HG03460 (cell line): ENCODE measurements at regions not wholly inside any gene's neighbourhood (a gene's known extent, or its start where the extent isn't known, plus 50 kb on each side); places are given as distances from the start of the nearest gene placed in this dataset.
"Not testable (repeated sequence)": the region's sequence is repeated elsewhere in the genome, so short reads cannot be mapped to it uniquely, and the experiment has no call there.

Source experiments
- ATAC-seq: cut with Tn5 transposase; IDR thresholded peaks from one replicate; pipeline ENCODE4 v1.9.1; 2021; ENCODE audit not compliant: unreplicated experiment

DNA sequence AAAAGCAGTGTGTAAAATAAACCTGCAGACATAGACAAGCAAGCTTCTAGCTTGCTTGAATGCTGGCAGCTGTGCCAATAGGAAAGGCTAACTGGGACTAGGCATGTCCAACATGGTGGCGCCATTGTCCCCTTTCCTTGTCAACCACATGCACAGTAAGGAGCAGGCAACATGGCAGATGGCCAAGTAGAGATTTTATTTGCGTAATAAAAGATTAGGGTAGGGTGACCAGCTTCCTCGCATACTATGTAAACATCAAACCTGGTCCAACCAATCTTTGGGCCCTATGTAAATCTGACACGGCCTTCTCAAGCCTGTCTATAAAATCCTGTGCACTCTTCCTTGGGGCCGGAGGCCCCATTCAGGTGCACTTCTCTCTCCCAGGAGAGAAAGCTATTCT is 575.4 kb upstream of the GOLIM4 start:
- no peak for ATAC-seq

DNA sequence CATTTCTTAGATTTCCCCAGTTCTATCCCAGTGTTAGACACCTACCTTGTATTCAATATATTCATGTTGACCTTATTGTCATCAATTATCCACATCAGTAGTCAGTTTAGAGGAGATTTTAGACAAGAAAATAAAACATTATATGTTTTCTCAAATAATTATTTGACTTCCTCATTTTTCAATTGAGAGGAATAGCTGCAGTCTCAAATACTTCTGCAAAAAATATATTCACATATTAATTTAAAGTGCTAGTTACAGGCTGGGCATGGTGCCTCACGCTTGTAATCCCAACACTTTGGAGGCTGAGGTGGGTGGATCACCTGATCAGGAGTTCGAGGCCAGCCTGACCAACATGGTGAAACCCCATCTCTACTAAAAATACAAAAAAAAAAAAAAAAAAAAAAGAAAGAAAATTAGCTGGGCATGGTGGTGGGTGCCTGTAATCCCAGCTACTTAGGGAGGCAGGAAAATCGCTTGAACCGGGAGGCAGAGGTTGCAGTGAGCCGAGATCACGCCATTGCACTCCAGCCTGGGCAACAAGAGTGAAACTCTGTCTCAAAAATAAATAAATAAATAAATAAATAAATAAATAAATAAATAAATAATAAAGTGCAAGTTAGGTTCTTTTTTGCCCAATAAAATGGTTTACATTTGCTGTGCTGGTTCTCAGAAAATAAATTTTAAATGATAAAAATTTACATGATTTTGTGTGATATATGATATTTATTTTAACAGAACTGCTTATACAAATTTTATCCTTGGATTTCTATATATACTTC is 565.3 kb upstream of the GOLIM4 start:
- not testable (repeated sequence) for ATAC-seq

GRCh38 chr3:168659015-168659414 is 563.3 kb upstream of the GOLIM4 start:
- no peak for ATAC-seq

DNA sequence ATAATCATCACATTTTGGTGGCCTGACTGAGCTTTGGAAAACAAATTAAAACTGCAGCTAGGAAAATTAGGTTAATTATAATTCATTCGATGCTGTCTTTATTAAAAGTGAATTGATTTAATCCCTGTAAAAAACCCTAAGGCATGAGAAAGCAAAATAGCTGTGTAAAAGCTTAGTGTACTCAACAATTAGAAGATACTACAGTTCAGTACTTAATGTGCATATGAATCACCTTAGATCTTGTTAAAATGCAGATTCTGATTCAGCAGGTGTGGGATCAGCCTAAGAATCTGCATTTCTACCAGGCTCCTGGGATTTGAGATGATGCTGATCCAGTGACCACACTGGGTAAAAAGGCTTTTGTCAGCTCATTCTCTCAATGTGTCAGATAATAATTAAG is 559.9 kb upstream of the GOLIM4 start:
- ATAC-seq, result no peak

GRCh38 chr3:168654700-168655099 is 559.0 kb upstream of the GOLIM4 start:
- ATAC-seq, result no peak

DNA sequence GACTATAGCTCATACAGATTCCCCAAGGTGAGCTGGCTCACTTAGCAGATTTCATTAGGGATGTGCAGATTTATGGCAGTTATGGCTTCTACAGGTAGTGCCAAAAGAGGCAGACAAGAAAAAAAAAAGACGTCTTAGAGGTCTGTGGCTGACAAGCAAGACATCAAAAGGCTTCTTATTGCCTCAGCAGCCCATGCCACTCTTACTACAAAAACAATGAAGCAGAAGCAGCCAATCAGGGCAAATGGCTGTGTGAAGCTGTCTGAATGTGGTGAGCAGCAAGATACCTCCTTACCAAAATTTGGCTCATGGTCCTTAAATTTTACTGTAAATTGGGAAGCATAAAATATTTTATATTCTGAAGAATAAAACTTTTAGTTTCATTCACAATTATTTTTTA is 557.5 kb upstream of the GOLIM4 start:
- no peak for ATAC-seq

- ATAC-seq, result no peak
These were observed 552.6 kb upstream of the GOLIM4 start for GRCh38 chr3:168648321-168648720.

- ATAC-seq, result no peak
These were observed 551.9 kb upstream of the GOLIM4 start for GRCh38 chr3:168647582-168647981.

DNA sequence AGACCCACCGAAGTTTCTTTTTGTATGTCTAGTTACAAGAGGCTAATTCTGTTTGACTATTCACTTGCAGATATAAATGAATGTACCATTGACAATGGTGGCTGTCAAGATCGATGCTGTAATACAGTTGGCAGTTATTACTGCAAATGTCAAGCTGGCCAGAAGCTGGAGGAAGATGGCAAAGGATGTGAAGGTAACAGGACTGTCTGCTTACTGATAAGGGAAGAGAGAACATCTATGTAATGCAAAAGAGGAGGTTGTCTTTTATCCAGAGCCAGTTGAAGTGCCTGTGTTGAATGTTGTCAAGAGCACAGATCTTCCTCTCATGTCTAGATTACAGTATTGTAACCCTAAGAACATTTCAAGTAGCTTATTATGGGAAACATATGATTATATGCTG is 549.5 kb upstream of the GOLIM4 start:
- ATAC-seq, result no peak

GRCh38 chr3:168628549-168628948 is 532.8 kb upstream of the GOLIM4 start:
- ATAC-seq, result no peak

DNA sequence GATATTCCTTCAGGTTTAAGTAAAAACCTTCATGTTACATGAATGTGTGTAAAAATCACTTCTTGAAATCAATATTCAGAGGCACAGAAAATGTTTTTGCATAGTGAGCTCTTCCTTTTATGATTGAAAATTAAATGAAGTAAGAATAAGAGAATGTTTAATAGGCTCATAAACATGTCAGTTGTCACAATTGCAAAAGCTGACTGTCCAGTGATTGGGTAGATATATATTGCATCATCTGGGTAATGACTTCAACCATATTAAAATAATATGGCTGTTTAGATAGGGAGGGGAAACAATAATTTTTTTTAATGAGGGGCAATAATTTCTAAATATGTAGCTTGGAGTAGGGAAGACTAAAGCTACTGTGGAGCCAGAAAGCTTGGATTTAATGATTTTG is 529.8 kb upstream of the GOLIM4 start:
- no peak for ATAC-seq

- no peak for ATAC-seq
These were observed 529.2 kb upstream of the GOLIM4 start for GRCh38 chr3:168624892-168625448.

- ATAC-seq, result no peak
These were observed 528.5 kb upstream of the GOLIM4 start for GRCh38 chr3:168624195-168624594.

- no peak for ATAC-seq
These were observed 527.1 kb upstream of the GOLIM4 start for GRCh38 chr3:168622795-168623194.

- no peak for ATAC-seq
These were observed 525.1 kb upstream of the GOLIM4 start for GRCh38 chr3:168620854-168621253.

- no peak for ATAC-seq
These were observed 523.2 kb upstream of the GOLIM4 start for GRCh38 chr3:168618827-168619470.

- ATAC-seq, result no peak
These were observed 521.9 kb upstream of the GOLIM4 start for GRCh38 chr3:168617658-168618057.

DNA sequence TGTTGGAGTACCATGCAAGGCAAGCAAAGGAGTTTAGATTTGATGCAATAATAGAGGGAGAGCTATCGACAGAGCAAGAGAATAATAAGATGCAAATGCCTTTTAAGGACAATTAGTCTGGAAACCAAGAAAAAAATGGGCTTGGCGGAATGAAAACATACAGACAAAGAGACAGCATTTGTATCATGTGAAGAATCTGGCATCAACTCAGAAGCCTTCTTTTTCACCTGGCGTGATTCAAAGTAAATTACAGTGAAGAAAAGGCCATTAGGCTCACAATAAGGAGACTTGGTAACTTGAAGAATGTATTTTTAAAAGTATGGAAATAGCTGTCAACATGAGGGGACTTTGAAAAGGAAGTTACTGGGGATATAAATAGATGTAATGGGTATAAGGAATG is 521.2 kb upstream of the GOLIM4 start:
- ATAC-seq, result no peak

- no peak for ATAC-seq
These were observed 519.8 kb upstream of the GOLIM4 start for GRCh38 chr3:168615493-168616020.

GRCh38 chr3:168613151-168613550 is 517.4 kb upstream of the GOLIM4 start:
- no peak for ATAC-seq

DNA sequence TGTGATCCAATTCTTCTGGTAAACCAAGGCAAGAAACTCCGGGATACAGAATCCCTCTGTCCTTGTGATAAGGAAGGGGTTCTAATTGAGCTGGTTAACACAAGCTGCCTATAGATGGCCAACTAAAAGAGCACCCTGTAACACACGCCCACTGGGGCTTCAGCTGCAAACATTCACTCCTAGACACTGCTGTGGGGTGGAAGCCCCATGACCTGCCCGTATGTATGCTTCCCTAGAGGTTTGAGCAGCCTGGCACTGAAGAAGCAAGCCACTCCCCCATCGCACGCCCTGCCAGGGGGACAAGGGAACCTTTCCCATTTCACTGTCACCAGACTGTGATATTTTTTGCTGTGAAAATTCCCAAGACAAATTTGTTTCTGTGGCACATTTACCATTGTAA is 516.9 kb upstream of the GOLIM4 start:
- no peak for ATAC-seq

DNA sequence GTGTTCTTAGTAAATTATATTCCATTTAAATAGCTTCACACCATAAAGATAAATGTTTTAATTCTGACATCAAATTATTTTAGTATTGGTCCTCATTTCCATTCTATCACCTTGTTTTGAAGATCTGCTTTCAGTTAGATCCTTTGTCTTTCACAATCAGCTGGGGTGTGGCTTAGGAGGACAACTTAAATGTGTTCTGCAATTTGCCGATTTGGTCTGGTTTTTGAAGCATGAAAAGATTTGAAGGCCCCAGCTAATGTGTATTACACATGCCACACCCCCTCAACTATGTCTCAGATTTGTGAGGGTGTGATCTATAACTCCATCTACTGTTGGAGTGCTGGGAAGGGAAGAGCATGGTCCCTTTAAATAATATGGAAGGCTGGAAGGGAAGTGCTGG is 516.1 kb upstream of the GOLIM4 start:
- no peak for ATAC-seq
